Vagina (tissue), 2 donors: ENCODE measurements at regions not wholly inside any gene's neighbourhood (a gene's known extent, or its start where the extent isn't known, plus 50 kb on each side); places are given as distances from the start of the nearest gene placed in this dataset.

Experiments
- DNase-seq, 2 donors: peaks; one replicate each; pipeline ENCODE4 v3.0.0-alpha.2; 2017; ENCODE audit errors: extremely low spot score in 2 of 2
- H3K27ac ChIP-seq: fragments of 200-600 bp; sonication (generic); one replicate; pipeline ENCODE4 v1.5.1; 2019
- H3K27me3 ChIP-seq: fragments of 200-600 bp; sonication (generic); one replicate; pipeline ENCODE4 v1.5.1; 2019
- H3K36me3 ChIP-seq, 2 donors: fragments of 200-600 bp; sonication (generic); one replicate each; pipeline ENCODE4 v1.5.1; 2017 to 2019
- H3K4me1 ChIP-seq: fragments of 200-600 bp; sonication (generic); one replicate; pipeline ENCODE4 v1.5.1; 2019
- H3K4me3 ChIP-seq, 2 donors: fragments of 200-600 bp; sonication (generic); 1 replicate in 1 of 2; 2 replicates in 1 of 2; pipeline ENCODE4 v1.5.1; 2016 to 2019
- H3K9me3 ChIP-seq: fragments of 200-600 bp; sonication (generic); one replicate; pipeline ENCODE4 v1.5.1; 2019
- CTCF ChIP-seq, 3 experiments: fragments of 450-650 bp in 2 of 3; fragments of 200-600 bp in 1 of 3; sonication (generic) in 1 of 3; IDR thresholded peaks; one replicate each; pipeline ENCODE4 v1.5.1; 2017 to 2019; ENCODE audit warnings: antibody characterized with exemption in 3 of 3, mild to moderate bottlenecking in 2 of 3, moderate library complexity in 2 of 3
- POLR2A ChIP-seq, 2 donors: fragments of 450-650 bp; IDR thresholded peaks; one replicate each; pipeline ENCODE4 v1.6.1; 2017; ENCODE audit warnings: antibody characterized with exemption in 2 of 2, mild to moderate bottlenecking in 2 of 2, moderate library complexity in 2 of 2
- POLR2AphosphoS5 ChIP-seq, 2 donors: sonication (generic); formaldehyde crosslinking; IDR thresholded peaks; one replicate each; pipeline ENCODE4 v1.9.0; 2017; ENCODE audit warnings: antibody characterized with exemption in 2 of 2, mild to moderate bottlenecking in 2 of 2, low read depth in 1 of 2; ENCODE audit not compliant: insufficient read depth in 1 of 2
- intact Hi-C: fragments of 100-400 bp; cut with DNase I; formaldehyde crosslinking; loops from one replicate; pipeline ENCODE4 v1.15.1; 2023

- intact Hi-C loops = no loop called here
- H3K27ac ChIP-seq = no peak overlapping the region
- TF ChIP-seq POLR2A (IDR thresholded peaks at IDR 0.05) (no peak), CTCF (IDR thresholded peaks at IDR 0.05) (no peak), POLR2AphosphoS5 (IDR thresholded peaks at IDR 0.05; ENCODE audit: insufficient read depth in 1 of 2, low read depth in 1 of 2) (no peak)
Observed at GRCh38 chr4:20575486-20575885, 124.8 kb upstream of the PACRGL start.

GRCh38 chr4:20576861-20577260 is 123.4 kb upstream of the PACRGL start:
- no peak for TF ChIP-seq POLR2A (IDR thresholded peaks at IDR 0.05)
- TF ChIP-seq POLR2AphosphoS5 (IDR thresholded peaks at IDR 0.05; ENCODE audit: insufficient read depth in 1 of 2, low read depth in 1 of 2) = no peak
- no peak for TF ChIP-seq CTCF (IDR thresholded peaks at IDR 0.05)
- DNase-seq = no peak
- intact Hi-C loops = no loop called here

More at GRCh38 chr4:20575486-20575885, 124.8 kb upstream of the PACRGL start:
- Histone ChIP-seq H3K4me3 (no peak overlapping the region), H3K27me3 (no peaks in the 10 kb centered on the region), H3K4me1 (no peaks in the 10 kb centered on the region), H3K36me3 (no peaks in the 10 kb centered on the region), H3K9me3 (no peaks in the 10 kb centered on the region)
- DNase-seq = no peak

GRCh38 chr4:20577702-20578101 is 122.6 kb upstream of the PACRGL start:
- H3K9me3 ChIP-seq = no peaks in the 10 kb centered on the region
- no peak for DNase-seq
- H3K27me3 ChIP-seq = no peaks in the 10 kb centered on the region
- no peak overlapping the region for H3K4me3 ChIP-seq
- TF ChIP-seq CTCF (IDR thresholded peaks at IDR 0.05) = no peak
- TF ChIP-seq POLR2A (IDR thresholded peaks at IDR 0.05) = no peak
- no peak for TF ChIP-seq POLR2AphosphoS5 (IDR thresholded peaks at IDR 0.05; ENCODE audit: insufficient read depth in 1 of 2, low read depth in 1 of 2)
- H3K4me1 ChIP-seq = no peaks in the 10 kb centered on the region
- no peaks in the 10 kb centered on the region for H3K36me3 ChIP-seq
- intact Hi-C loops = no loop called here
- H3K27ac ChIP-seq = no peak overlapping the region

More at GRCh38 chr4:20576861-20577260, 123.4 kb upstream of the PACRGL start:
- H3K4me3 ChIP-seq = no peak overlapping the region
- H3K36me3 ChIP-seq = no peaks in the 10 kb centered on the region
- H3K27me3 ChIP-seq = no peaks in the 10 kb centered on the region
- H3K9me3 ChIP-seq = no peaks in the 10 kb centered on the region
- no peak overlapping the region for H3K27ac ChIP-seq
- no peaks in the 10 kb centered on the region for H3K4me1 ChIP-seq

- intact Hi-C loops = no loop called here
- no peaks in the 10 kb centered on the region for H3K36me3 ChIP-seq
- no peaks in the 10 kb centered on the region for H3K9me3 ChIP-seq
- no peak overlapping the region for H3K4me3 ChIP-seq
- TF ChIP-seq CTCF (IDR thresholded peaks at IDR 0.05) = no peak
- no peaks in the 10 kb centered on the region for H3K4me1 ChIP-seq
- no peak for DNase-seq
- no peaks in the 10 kb centered on the region for H3K27me3 ChIP-seq
- H3K27ac ChIP-seq = no peak overlapping the region
Observed at GRCh38 chr4:20580907-20581306, 119.4 kb upstream of the PACRGL start.

- no peaks in the 10 kb centered on the region for H3K27me3 ChIP-seq
- H3K9me3 ChIP-seq = no peaks in the 10 kb centered on the region
- H3K27ac ChIP-seq = no peak overlapping the region
- H3K4me1 ChIP-seq = no peaks in the 10 kb centered on the region
- DNase-seq = no peak
- no peak overlapping the region for H3K4me3 ChIP-seq
- no peaks in the 10 kb centered on the region for H3K36me3 ChIP-seq
- TF ChIP-seq CTCF (IDR thresholded peaks at IDR 0.05) (no peak), POLR2AphosphoS5 (IDR thresholded peaks at IDR 0.05; ENCODE audit: insufficient read depth in 1 of 2, low read depth in 1 of 2) (no peak), POLR2A (IDR thresholded peaks at IDR 0.05) (no peak)
- intact Hi-C loops = no loop called here
Observed at GRCh38 chr4:20589436-20589835, 110.8 kb upstream of the PACRGL start.
